Activated CD4-positive, alpha-beta T cell treated with anti-CD3 and anti-CD28 coated beads, Interleukin-2, Interleukin-6, amounts not matched to agents 100 ng/mL and 50 ng/mL, durations not matched to agents 16 hours and 8 hours (primary cell): ENCODE measurements at regions not wholly inside any gene's neighbourhood (a gene's known extent, or its start where the extent isn't known, plus 50 kb on each side); places are given as distances from the start of the nearest gene placed in this dataset.
"Not testable (repeated sequence)": the region's sequence is repeated elsewhere in the genome, so short reads cannot be mapped to it uniquely, and the experiment has no call there.

Source experiments
- DNase-seq: peaks from one replicate; pipeline ENCODE4 v3.0.0-alpha.2; 2020

GRCh38 chr12:5268424-5269210 is 163.3 kb upstream of the NTF3 start:
- no peak for DNase-seq

GRCh38 chr12:5269846-5270245 is 162.1 kb upstream of the NTF3 start:
- no peak for DNase-seq

- DNase-seq, result no peak
Measured at GRCh38 chr12:5272018-5272785, 159.7 kb upstream of the NTF3 start.

- DNase-seq, result no peak
Measured at GRCh38 chr12:5273709-5274108, 158.2 kb upstream of the NTF3 start.

- no peak for DNase-seq
Measured at GRCh38 chr12:5276327-5276880, 155.5 kb upstream of the NTF3 start.

- DNase-seq, result no peak
Measured at GRCh38 chr12:5280086-5280485, 151.8 kb upstream of the NTF3 start.

- not testable (repeated sequence) for DNase-seq
Measured at GRCh38 chr12:5290368-5290767, 141.5 kb upstream of the NTF3 start.

GRCh38 chr12:5292651-5293050 is 139.3 kb upstream of the NTF3 start:
- no peak for DNase-seq

- no peak for DNase-seq
Measured at GRCh38 chr12:5293773-5294172, 138.1 kb upstream of the NTF3 start.

GRCh38 chr12:5294274-5295070 is 137.4 kb upstream of the NTF3 start:
- no peak for DNase-seq

- no peak for DNase-seq
Measured at GRCh38 chr12:5295151-5295550, 136.8 kb upstream of the NTF3 start.

- no peak for DNase-seq
Measured at GRCh38 chr12:5295996-5296395, 135.9 kb upstream of the NTF3 start.

GRCh38 chr12:5301539-5301938 is 130.4 kb upstream of the NTF3 start:
- DNase-seq, result no peak

GRCh38 chr12:5305425-5305824 is 126.5 kb upstream of the NTF3 start:
- DNase-seq, result no peak

GRCh38 chr12:5305886-5306545 is 125.9 kb upstream of the NTF3 start:
- no peak for DNase-seq

GRCh38 chr12:5307065-5307464 is 124.8 kb upstream of the NTF3 start:
- no peak for DNase-seq

- DNase-seq, result no peak
Measured at GRCh38 chr12:5308216-5308615, 123.7 kb upstream of the NTF3 start.

GRCh38 chr12:5308996-5309395 is 122.9 kb upstream of the NTF3 start:
- DNase-seq, result no peak

GRCh38 chr12:5309654-5310053 is 122.3 kb upstream of the NTF3 start:
- DNase-seq, result no peak

- no peak for DNase-seq
Measured at GRCh38 chr12:5310151-5310550, 121.8 kb upstream of the NTF3 start.

GRCh38 chr12:5317556-5317955 is 114.4 kb upstream of the NTF3 start:
- no peak for DNase-seq

GRCh38 chr12:5318874-5319273 is 113.0 kb upstream of the NTF3 start:
- DNase-seq, result no peak
